LNCaP clone FGC (cell line): ENCODE measurements at regions not wholly inside any gene's neighbourhood (a gene's known extent, or its start where the extent isn't known, plus 50 kb on each side); places are given as distances from the start of the nearest gene placed in this dataset.
A peak's percentile ranks its signal among the peaks of the same experiment; 100 is the strongest.

Experiments used
- DNase-seq: peaks from one replicate; pipeline ENCODE4 v3.0.0-alpha.2; 2011; ENCODE audit warnings: low read depth
- H3K4me3 ChIP-seq: 2 replicates; pipeline ENCODE4 v1.5.1; 2011; ENCODE audit warnings: mild to moderate bottlenecking, low read depth, low read length, control low read depth
- CTCF ChIP-seq: IDR thresholded peaks from 2 replicates; pipeline ENCODE4 v1.5.1; 2012; ENCODE audit warnings: mild to moderate bottlenecking; ENCODE audit not compliant: control insufficient read depth, insufficient read depth; ENCODE audit errors: extremely low read depth

DNA sequence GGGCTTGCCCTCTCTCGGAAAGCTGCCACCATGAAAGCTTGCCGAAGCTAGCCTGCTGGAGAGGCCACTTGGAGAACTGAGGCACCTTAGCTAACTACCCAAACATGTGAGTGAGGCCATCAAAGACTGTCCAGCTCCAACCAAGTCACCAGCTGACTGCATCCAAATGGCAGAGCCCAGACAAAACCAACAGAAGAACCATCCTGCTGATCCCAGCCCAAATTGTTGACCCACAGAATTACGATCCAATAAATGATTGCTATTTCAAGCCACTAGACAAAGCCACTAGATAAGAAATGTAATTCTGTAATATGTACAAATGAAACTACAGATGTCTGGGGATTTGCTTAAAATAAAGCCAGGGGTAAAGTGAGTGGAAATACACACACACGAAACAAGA is 109.8 kb upstream of the TRPM1 start:
- no peak for TF ChIP-seq CTCF
- no peak for DNase-seq
- no peak overlapping the region for H3K4me3 ChIP-seq

DNA sequence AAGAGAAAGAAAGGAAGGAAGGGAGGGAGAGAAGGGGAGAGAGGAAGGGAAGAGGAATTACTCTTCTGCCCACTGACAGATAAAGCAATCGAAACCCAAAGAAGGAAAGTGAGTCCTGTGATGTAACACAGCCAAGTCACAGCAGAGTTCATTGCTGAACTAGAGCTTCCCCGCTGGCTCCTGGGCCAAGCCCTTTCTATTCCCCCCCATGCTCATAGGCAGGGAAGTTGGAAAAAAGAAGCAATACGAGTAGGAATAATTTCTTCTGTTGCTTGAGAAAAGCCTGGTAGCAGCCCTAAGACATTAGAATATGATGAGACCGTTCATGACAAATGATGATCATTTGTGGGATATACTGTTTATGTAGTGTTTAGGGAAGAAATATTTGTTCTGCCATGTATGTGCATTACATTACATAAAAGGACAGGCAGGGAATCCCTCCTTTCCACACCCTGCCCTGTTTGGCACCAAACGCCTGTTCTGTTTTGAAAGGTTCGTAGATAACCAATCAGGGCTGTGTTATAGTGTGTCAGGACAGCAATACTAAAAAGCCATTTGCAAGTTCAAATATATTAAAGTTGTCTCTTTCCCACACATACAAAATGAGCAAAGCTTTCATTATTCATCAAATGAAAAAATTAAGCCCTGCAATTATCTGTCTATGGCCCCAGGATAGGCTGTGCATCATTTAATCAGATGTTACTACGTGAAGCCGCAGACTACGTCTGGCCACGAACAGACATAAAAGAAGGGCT is 111.0 kb upstream of the TRPM1 start:
- no peak overlapping the region for H3K4me3 ChIP-seq
- no peak for TF ChIP-seq CTCF
- no peak for DNase-seq

GRCh38 chr15:31214158-31214863 is 112.3 kb upstream of the KLF13 start:
- no peak overlapping the region for H3K4me3 ChIP-seq
- no peak for TF ChIP-seq CTCF
- DNase-seq: no peak

DNA sequence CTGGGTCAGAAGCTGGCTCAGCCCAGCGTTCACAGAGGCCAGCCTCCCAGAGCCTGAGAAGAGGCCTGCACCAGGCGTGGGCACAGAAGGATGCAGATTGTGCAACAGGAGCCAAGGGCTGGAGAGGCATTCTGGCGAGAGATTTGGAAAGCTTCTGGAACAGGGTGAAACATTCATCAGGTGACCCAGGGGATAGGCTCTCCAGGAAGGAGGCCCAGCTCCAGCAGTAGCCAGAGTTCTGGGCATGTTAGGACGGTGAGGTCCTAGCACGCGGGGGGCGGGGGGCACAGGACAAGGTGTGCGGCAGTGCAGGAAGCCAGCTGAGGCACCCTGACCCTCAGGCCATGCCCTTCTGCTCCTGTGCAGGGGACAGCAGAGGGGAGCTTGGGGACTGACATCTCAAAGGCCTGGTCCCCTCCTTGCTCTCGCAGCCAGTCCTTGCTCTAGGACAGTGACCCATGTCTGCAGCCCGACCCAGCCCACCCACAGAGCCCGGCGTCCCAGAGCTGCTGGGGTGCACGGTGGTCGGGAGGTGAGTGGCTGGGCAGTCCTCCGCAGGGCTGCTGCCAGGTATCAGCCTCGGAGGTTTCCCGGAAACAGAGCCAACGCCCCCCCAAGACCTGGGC is 111.7 kb upstream of the KLF13 start:
- no peak for DNase-seq
- H3K4me3 ChIP-seq: no peak overlapping the region
- no peak for TF ChIP-seq CTCF

DNA sequence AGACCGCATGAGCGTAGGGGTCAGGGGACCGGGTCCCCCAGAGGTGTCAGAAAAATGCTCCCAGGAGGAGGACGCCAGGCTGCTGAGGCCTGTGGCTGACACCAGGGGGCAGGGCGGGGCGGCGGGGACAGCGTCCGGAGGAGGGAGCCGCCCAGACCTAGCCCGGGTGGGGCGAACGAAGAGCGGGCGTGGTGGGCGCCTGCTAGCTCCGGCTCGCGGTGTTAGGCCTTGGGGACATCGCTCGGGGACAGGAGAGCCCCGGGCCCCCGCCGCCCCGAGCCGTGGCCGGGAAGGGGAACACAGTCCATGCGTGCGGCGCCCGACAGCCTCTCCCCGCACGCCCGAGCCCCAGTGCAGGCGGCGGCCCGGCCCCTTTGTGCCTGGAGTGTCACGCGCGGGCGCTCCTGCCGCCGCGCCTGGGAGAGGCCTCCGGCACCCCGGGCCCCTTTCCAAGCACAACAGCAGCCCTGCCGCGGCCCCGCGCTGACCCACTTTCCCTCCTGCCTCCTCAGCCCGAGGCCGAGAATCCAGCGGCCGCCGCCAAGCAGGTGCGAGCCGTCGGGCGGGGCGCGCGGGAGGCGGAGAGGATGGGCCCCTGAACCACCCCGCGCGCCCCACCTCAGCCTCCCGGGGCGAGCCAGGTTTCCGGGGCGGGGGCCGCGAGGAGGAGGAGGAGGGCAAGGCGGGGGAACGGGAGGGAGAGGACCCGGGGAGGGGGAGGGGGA is 111.0 kb upstream of the KLF13 start:
- DNase-seq: no peak
- peak overlapping the region; percentile 50 for H3K4me3 ChIP-seq
- peak; percentile 82 for TF ChIP-seq CTCF

DNA sequence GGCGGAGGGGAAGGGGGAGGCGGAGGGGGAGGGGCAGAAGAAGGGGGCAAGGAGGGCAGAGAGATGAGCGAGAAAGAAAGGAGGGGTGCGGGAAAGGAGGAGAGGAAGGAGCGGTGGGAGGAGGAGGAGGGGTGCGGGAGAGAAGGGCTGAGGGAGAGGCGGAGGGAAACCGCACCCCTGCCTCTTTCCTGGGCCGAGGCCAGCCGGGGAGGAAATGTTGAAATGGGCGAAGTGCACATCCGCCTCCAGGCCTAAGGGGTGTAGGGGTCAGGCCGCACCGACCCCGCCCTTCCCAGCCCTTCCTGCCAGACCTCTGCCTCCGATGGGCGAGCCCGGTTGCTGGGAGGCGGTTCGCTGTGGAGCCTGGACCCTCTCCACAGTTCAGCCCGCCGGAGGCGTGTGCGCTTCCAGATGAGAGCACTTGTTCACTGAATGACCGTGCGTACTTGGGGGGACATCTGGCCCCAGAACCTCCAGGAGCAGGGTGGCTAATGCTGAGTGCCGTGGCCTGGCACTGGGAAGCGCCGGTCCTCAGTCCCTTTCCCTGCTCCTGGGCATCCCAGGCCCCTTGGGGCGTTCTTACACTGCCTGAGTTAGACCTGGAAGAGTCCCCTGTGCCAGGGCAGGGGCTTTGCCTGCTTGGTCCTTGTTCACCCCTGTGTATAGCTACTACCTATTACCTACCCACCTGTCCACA is 110.3 kb upstream of the KLF13 start:
- H3K4me3 ChIP-seq: peak overlapping the region; percentile 2; the same call in 1 of the 2 replicates
- no peak for TF ChIP-seq CTCF
- DNase-seq: no peak
